RWPE2 (cell line): ENCODE measurements at regions not wholly inside any gene's neighbourhood (a gene's known extent, or its start where the extent isn't known, plus 50 kb on each side); places are given as distances from the start of the nearest gene placed in this dataset.

Source experiments
- ATAC-seq: fragments of 200-7000 bp; cut with Tn5 transposase; 3 replicates; pipeline ENCODE4 v1.9.1; 2021; ENCODE audit warnings: low read depth
- DNase-seq: peaks from one replicate; pipeline ENCODE4 v3.0.0-alpha.2; 2020; ENCODE audit warnings: low spot score
- H3K27ac ChIP-seq: fragments of 450-650 bp; 2 replicates; pipeline ENCODE4 v1.5.1; 2017; ENCODE audit warnings: mild to moderate bottlenecking; ENCODE audit not compliant: poor library complexity, severe bottlenecking
- H3K27me3 ChIP-seq: fragments of 250-450 bp; sonication (Bioruptor Pico); 2 replicates; pipeline ENCODE4 v1.5.1; 2021; ENCODE audit warnings: mild to moderate bottlenecking, moderate library complexity; ENCODE audit not compliant: insufficient read depth, poor library complexity, severe bottlenecking
- H3K36me3 ChIP-seq: fragments of 250-450 bp; sonication (Bioruptor Pico); 2 replicates; pipeline ENCODE4 v1.5.1; 2020; ENCODE audit warnings: low read depth, mild to moderate bottlenecking, moderate library complexity
- H3K4me1 ChIP-seq: fragments of 250-450 bp; sonication (Bioruptor Pico); 2 replicates; pipeline ENCODE4 v1.5.1; 2021; ENCODE audit warnings: mild to moderate bottlenecking, moderate library complexity; ENCODE audit not compliant: insufficient read depth, poor library complexity, severe bottlenecking
- H3K4me3 ChIP-seq: fragments of 250-450 bp; sonication (Bioruptor Pico); 2 replicates; pipeline ENCODE4 v1.5.1; 2021; ENCODE audit warnings: mild to moderate bottlenecking, moderate library complexity; ENCODE audit not compliant: severe bottlenecking
- H3K9me3 ChIP-seq: fragments of 250-450 bp; sonication (Bioruptor Pico); 2 replicates; pipeline ENCODE4 v1.5.1; 2021; ENCODE audit warnings: mild to moderate bottlenecking, moderate library complexity; ENCODE audit not compliant: severe bottlenecking
- CTCF ChIP-seq: fragments of 450-650 bp; IDR thresholded peaks from one replicate; pipeline ENCODE4 v1.5.1; 2017; ENCODE audit warnings: mild to moderate bottlenecking, moderate library complexity; ENCODE audit not compliant: poor library complexity, severe bottlenecking

DNA sequence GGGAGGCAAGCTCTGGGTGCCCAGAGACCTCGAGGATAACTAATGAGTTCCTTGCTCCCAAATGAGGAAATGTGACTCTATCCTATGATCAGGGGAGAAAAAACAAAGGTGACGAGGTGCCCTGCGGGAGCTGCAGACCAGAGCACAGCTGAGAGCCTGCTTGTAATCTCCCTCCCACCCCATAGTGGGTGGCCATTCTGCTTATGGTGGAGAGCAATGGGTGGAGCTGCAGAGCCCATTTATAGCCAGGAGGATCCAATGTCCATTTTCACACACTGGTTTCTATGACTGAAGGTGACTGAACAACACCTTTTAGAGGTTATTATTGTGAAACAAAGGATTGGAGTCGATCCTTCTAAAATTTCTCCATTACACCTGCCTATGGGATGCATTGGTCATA, 153.3 kb downstream of the COL6A3 start:
- no peaks in the 10 kb centered on the region for H3K9me3 ChIP-seq
- DNase-seq (no peak), ATAC-seq (no peak)
- no peak overlapping the region for H3K27ac ChIP-seq
- H3K36me3 ChIP-seq, result no peaks in the 10 kb centered on the region
- H3K27me3 ChIP-seq, result no peaks in the 10 kb centered on the region
- TF ChIP-seq CTCF, result no peak
- no peak overlapping the region for H3K4me3 ChIP-seq
- peaks cover 25% of the 10 kb centered on the region for H3K4me1 ChIP-seq

- no peak for ATAC-seq
- Histone ChIP-seq H3K9me3 (no peaks in the 10 kb centered on the region), H3K36me3 (no peaks in the 10 kb centered on the region), H3K27me3 (no peaks in the 10 kb centered on the region), H3K4me1 (peaks cover 25% of the 10 kb centered on the region), H3K27ac (no peak overlapping the region), H3K4me3 (no peak overlapping the region)
- DNase-seq, result no peak
- TF ChIP-seq CTCF, result no peak
These were observed 152.6 kb downstream of the COL6A3 start for GRCh38 chr2:237261327-237261726.

DNA sequence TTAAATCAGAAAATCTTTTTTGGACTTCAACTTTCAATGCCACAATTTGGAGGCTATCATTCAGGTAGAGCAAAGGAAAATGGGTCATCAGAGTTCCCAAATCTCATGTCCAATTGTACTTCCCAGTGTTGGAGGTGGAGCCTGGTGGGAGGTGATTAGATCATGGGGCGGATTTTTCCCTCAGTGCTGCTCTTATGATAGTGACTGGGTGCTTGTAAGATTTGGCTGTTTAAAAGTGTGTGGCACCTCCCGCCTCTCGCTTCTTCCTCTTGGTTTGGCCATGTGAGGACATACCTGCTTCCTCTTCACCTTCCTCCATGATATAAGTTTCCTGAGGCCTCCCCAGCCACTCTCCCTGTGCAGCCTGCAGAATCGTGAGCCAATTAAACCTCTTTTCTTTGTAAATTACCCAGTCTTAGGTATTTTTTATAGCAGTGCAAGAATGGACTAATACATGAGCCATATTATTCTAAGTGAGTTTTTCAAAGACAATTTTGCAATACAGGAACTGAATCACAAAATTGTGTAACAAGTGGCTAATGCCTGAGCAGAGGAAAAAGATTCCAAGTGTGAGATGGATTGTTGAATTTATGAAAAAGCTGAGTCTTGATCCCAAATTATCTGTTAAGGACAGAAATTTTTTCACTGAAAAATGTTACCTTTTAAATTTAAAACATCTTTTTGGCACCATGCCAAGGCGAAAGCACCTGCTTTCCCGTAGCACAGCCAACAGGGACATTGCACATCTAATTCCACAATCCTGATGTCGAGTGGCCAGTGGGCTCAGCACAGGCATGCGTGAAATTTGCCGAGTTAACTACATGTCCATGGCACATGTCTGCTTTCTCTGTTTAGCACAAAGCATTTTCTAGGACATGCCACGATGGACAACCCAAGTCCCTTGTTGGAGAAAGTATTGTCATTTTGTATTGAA, 150.9 kb downstream of the COL6A3 start:
- H3K4me1 ChIP-seq, result peaks cover 25% of the 10 kb centered on the region
- DNase-seq (no peak), ATAC-seq (peak; percentile 83)
- no peak overlapping the region for H3K4me3 ChIP-seq
- no peaks in the 10 kb centered on the region for H3K9me3 ChIP-seq
- peak overlapping the region; percentile 91 for H3K27ac ChIP-seq
- no peaks in the 10 kb centered on the region for H3K36me3 ChIP-seq
- TF ChIP-seq CTCF, result no peak
- H3K27me3 ChIP-seq, result no peaks in the 10 kb centered on the region

GRCh38 chr2:237264480-237265219, 149.3 kb downstream of the COL6A3 start:
- Histone ChIP-seq H3K4me3 (no peak overlapping the region), H3K27ac (peak overlapping the region; percentile 91), H3K9me3 (no peaks in the 10 kb centered on the region), H3K4me1 (peaks cover 25% of the 10 kb centered on the region), H3K27me3 (no peaks in the 10 kb centered on the region), H3K36me3 (no peaks in the 10 kb centered on the region)
- TF ChIP-seq CTCF, result no peak
- DNase-seq, result no peak
- ATAC-seq, result peak; percentile 36; the same call in 2 of the 3 replicates
